ENCODE measurements at regions not wholly inside any gene's neighbourhood (a gene's known extent, or its start where the extent isn't known, plus 50 kb on each side); places are given as distances from the start of the nearest gene placed in this dataset.
A peak's percentile ranks its signal among the peaks of the same experiment; 100 is the strongest.

DNA sequence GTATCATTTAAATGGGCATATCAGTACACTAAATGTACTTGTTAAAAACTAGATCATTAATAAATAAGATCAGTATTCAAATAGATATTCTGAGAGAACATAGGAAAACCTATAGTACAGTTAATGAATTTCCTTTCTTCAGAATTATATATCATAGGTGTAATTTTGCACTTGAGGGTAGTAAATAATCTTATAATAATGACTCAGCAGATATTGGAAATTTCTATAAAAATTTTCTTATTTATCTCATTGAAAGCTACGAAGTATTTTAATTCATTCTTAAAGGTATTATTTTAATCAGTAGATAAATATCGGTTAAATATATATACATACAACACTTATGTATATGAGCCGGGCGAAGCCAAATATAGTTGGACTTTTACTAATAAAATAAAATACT is 300.9 kb upstream of the SOX2 start:
- H3K4me3 ChIP-seq = no peak overlapping the region
- H3K36me3 ChIP-seq (ENCODE audit: control insufficient read depth in 4 of 4, insufficient read depth in 4 of 4, low read length in 4 of 4) = no peaks in the 10 kb centered on the region
- H3K9ac ChIP-seq (ENCODE audit: insufficient read depth in 1 of 2, low read length in 2 of 2) = no peak overlapping the region
- H3K9me3 ChIP-seq (ENCODE audit: control insufficient read depth in 4 of 4, insufficient read depth in 3 of 4, low read length in 3 of 4) = no peaks in the 10 kb centered on the region
- TF ChIP-seq, protein P1, sequence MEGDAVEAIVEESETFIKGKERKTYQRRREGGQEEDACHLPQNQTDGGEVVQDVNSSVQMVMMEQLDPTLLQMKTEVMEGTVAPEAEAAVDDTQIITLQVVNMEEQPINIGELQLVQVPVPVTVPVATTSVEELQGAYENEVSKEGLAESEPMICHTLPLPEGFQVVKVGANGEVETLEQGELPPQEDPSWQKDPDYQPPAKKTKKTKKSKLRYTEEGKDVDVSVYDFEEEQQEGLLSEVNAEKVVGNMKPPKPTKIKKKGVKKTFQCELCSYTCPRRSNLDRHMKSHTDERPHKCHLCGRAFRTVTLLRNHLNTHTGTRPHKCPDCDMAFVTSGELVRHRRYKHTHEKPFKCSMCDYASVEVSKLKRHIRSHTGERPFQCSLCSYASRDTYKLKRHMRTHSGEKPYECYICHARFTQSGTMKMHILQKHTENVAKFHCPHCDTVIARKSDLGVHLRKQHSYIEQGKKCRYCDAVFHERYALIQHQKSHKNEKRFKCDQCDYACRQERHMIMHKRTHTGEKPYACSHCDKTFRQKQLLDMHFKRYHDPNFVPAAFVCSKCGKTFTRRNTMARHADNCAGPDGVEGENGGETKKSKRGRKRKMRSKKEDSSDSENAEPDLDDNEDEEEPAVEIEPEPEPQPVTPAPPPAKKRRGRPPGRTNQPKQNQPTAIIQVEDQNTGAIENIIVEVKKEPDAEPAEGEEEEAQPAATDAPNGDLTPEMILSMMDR (IDR thresholded peaks at IDR 0.05; ENCODE audit: control extremely low read depth, extremely low read depth) = no peak
- DNase-seq = no peak
- peaks cover 0 to 10% (median 2%) of the 10 kb centered on the region in 3 donors for H3K27me3 ChIP-seq (ENCODE audit: control insufficient read depth in 3 of 3, insufficient read depth in 3 of 3, low read length in 2 of 3)
- no peak for ATAC-seq (ENCODE audit: insufficient read depth, low FRiP score)
- H3K4me1 ChIP-seq (ENCODE audit: control insufficient read depth in 5 of 5, insufficient read depth in 5 of 5, low read length in 5 of 5) = no peaks in the 10 kb centered on the region
- WGBS, 2 donors = 95% methylated on average over 4 of the region's 4 CpGs
- H3K27ac ChIP-seq (ENCODE audit: low read depth in 1 of 2, low read length in 1 of 2) = no peak overlapping the region

DNA sequence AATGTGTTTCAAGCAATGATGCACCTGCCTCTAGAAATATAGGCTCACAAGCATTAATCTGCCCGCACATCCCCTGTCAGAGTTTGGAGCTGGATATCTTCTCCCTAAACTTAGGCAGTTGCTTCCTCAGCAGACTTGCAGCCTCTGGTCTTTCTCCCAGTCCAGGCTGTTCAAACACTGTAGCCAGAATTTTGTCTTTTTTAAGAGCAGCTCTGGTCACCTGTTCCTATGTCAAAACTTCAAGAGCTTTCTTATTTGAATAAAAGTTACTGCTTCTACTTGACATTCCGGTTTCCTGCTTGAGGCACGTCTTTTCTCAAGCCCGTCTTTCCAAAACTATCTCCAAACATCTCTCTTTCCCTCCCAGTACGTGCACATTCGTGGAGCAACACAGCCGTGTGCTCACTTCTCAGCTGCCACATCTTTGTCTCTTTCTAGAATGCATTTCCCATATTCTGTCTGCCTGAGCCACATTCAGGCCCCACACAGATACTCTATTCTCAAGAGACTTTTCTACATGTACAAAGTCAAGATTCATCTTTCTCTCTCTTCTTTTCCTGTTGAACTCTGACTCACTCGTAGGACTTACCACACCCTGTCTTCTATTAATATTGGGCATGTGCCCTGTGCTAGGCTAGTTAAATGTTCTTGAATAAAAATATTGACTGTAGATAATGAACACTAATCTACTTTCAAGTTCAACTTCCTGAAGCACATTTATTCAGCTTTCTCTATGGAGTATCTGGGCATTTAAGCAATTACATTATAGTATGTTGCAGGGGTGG is 307.7 kb upstream of the SOX2 start:
- DNase-seq (no peak), ATAC-seq (ENCODE audit: insufficient read depth, low FRiP score) (peak; percentile 47)
- Histone ChIP-seq H3K4me3 (no peak overlapping the region), H3K4me1 (ENCODE audit: control insufficient read depth in 5 of 5, insufficient read depth in 5 of 5, low read length in 5 of 5) (no peaks in the 10 kb centered on the region), H3K36me3 (ENCODE audit: control insufficient read depth in 4 of 4, insufficient read depth in 4 of 4, low read length in 4 of 4) (no peaks in the 10 kb centered on the region), H3K27ac (ENCODE audit: low read depth in 1 of 2, low read length in 1 of 2) (no peak overlapping the region), H3K27me3 (ENCODE audit: control insufficient read depth in 3 of 3, insufficient read depth in 3 of 3, low read length in 2 of 3) (no peaks in the 10 kb centered on the region), H3K9me3 (ENCODE audit: control insufficient read depth in 4 of 4, insufficient read depth in 3 of 4, low read length in 3 of 4) (no peaks in the 10 kb centered on the region), H3K9ac (ENCODE audit: insufficient read depth in 1 of 2, low read length in 2 of 2) (no peak overlapping the region)
- WGBS, 2 donors = 67 to 82% methylated on average over 8 of the region's 8 CpGs
- TF ChIP-seq, protein P1 (IDR thresholded peaks at IDR 0.05; ENCODE audit: control extremely low read depth, extremely low read depth) = no peak

DNA sequence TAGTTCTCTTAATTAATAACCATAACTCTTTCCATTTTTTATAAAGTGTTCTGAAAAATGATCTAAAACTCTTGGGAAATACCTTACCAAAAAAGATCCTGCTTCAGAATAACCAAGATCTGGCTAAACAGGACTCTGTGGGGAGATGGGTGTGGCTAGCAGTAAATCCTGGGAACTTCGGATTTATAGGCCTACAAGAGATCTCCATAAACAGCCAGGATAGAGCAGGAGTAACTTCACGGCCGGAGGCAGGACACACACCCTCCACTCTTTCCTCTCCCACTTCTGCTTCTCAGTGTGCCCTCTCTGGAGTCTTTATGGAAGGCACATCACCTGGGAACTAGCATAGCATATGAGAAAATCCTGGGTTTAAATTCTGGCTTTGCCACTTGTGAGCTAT is 309.4 kb upstream of the SOX2 start:
- H3K27ac ChIP-seq (ENCODE audit: low read depth in 1 of 2, low read length in 1 of 2) = no peak overlapping the region
- no peaks in the 10 kb centered on the region for H3K4me1 ChIP-seq (ENCODE audit: control insufficient read depth in 5 of 5, insufficient read depth in 5 of 5, low read length in 5 of 5)
- 68 to 75% methylated on average over 3 of the region's 3 CpGs for whole genome bisulfite sequencing, 2 donors
- no peak overlapping the region for H3K9ac ChIP-seq (ENCODE audit: insufficient read depth in 1 of 2, low read length in 2 of 2)
- no peak for DNase-seq
- TF ChIP-seq, protein P1 (IDR thresholded peaks at IDR 0.05; ENCODE audit: control extremely low read depth, extremely low read depth) = no peak
- ATAC-seq (ENCODE audit: insufficient read depth, low FRiP score) = no peak
- H3K27me3 ChIP-seq (ENCODE audit: control insufficient read depth in 3 of 3, insufficient read depth in 3 of 3, low read length in 2 of 3) = no peaks in the 10 kb centered on the region
- no peaks in the 10 kb centered on the region for H3K36me3 ChIP-seq (ENCODE audit: control insufficient read depth in 4 of 4, insufficient read depth in 4 of 4, low read length in 4 of 4)
- H3K9me3 ChIP-seq (ENCODE audit: control insufficient read depth in 4 of 4, insufficient read depth in 3 of 4, low read length in 3 of 4) = no peaks in the 10 kb centered on the region
- H3K4me3 ChIP-seq = no peak overlapping the region

DNA sequence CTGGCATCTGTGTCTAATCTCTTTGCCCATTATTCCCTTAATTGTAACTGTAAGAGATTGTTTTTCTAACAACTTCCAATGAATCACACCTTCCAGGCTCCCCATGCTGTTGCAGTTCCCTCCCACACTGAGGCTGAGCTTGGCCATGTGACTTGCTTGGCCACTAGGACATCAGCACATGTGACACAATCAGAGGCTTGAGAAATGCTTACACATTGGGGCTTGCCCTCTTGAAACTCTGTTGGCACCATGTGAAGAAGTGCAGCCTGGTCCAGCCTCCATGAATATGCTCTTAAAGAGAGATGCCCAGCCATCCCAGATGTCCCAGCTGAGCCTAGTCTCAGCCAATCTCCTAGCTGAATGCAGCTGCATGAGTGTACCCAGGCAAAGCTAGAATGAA is 326.8 kb upstream of the SOX2 start:
- Histone ChIP-seq H3K4me3 (no peak overlapping the region), H3K27me3 (ENCODE audit: control insufficient read depth in 3 of 3, insufficient read depth in 3 of 3, low read length in 2 of 3) (no peaks in the 10 kb centered on the region), H3K9ac (ENCODE audit: insufficient read depth in 1 of 2, low read length in 2 of 2) (no peak overlapping the region), H3K27ac (ENCODE audit: low read depth in 1 of 2, low read length in 1 of 2) (no peak overlapping the region), H3K4me1 (ENCODE audit: control insufficient read depth in 5 of 5, insufficient read depth in 5 of 5, low read length in 5 of 5) (peaks cover 0 to 3% (median 0%) of the 10 kb centered on the region in 5 donors), H3K36me3 (ENCODE audit: control insufficient read depth in 4 of 4, insufficient read depth in 4 of 4, low read length in 4 of 4) (no peaks in the 10 kb centered on the region), H3K9me3 (ENCODE audit: control insufficient read depth in 4 of 4, insufficient read depth in 3 of 4, low read length in 3 of 4) (no peaks in the 10 kb centered on the region)
- ATAC-seq (ENCODE audit: insufficient read depth, low FRiP score) (no peak), DNase-seq (no peak)
- TF ChIP-seq, protein P1 (IDR thresholded peaks at IDR 0.05; ENCODE audit: control extremely low read depth, extremely low read depth) = no peak

Measured in lung (tissue), 11 donors.